ENCODE measurements at regions not wholly inside any gene's neighbourhood (a gene's known extent, or its start where the extent isn't known, plus 50 kb on each side); places are given as distances from the start of the nearest gene placed in this dataset.

DNA sequence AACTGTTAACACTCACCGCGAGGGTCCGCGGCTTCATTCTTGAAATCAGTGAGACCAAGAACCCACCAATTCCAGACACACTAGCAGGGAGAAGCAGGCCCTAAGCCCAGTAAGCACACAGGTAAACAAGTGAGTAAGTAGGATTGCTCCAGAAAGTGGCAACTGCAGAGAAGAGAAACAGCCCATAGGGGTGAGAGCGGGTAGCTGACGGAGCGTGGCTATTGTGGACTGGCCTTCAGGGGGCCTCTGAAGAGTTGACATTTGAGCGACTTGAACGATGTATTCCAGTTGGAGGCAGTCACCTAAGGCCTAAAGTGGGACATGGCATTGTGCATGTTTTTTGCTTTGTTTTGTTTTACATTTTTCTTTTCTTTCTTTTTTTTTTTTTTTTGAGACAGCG, 74.2 kb downstream of the TSPAN17 start:
- FAIRE-seq (no peak), DNase-seq (ENCODE audit: low read depth, low spot score) (no peak)
- no peak for TF ChIP-seq EZH2 (IDR thresholded peaks at IDR 0.05; ENCODE audit: low read length)
- TF ChIP-seq, protein P1, sequence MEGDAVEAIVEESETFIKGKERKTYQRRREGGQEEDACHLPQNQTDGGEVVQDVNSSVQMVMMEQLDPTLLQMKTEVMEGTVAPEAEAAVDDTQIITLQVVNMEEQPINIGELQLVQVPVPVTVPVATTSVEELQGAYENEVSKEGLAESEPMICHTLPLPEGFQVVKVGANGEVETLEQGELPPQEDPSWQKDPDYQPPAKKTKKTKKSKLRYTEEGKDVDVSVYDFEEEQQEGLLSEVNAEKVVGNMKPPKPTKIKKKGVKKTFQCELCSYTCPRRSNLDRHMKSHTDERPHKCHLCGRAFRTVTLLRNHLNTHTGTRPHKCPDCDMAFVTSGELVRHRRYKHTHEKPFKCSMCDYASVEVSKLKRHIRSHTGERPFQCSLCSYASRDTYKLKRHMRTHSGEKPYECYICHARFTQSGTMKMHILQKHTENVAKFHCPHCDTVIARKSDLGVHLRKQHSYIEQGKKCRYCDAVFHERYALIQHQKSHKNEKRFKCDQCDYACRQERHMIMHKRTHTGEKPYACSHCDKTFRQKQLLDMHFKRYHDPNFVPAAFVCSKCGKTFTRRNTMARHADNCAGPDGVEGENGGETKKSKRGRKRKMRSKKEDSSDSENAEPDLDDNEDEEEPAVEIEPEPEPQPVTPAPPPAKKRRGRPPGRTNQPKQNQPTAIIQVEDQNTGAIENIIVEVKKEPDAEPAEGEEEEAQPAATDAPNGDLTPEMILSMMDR (optimal IDR thresholded peaks at IDR 0.05 in 1 of 3, IDR thresholded peaks at IDR 0.05 in 1 of 3, conservative IDR thresholded peaks at IDR 0.05 in 1 of 3; ENCODE audit: extremely low read depth in 1 of 3, insufficient read depth in 2 of 3, low read length in 3 of 3): no peak
- dilution Hi-C loops (cut with MboI; ENCODE audit: extremely low pct_ligation_motif_present, low sequenced_read_pairs): no loop called here
- H4K20me1 ChIP-seq (ENCODE audit: control insufficient read depth, extremely low read depth, insufficient read depth, low read length): no peaks in the 10 kb centered on the region
- no peaks in the 10 kb centered on the region for H3K4me1 ChIP-seq (ENCODE audit: control insufficient read depth, extremely low read depth, insufficient read depth, low read length)
- H3K27ac ChIP-seq (ENCODE audit: control insufficient read depth, insufficient read depth, low read length): no peak overlapping the region
- H3K36me3 ChIP-seq (ENCODE audit: control insufficient read depth in 2 of 2, extremely low read depth in 1 of 2, insufficient read depth in 2 of 2, low read length in 2 of 2): no peaks in the 10 kb centered on the region
- H3K9ac ChIP-seq (ENCODE audit: control insufficient read depth, extremely low read depth, insufficient read depth, low read length): no peak overlapping the region
- H3K79me2 ChIP-seq (ENCODE audit: control insufficient read depth, insufficient read depth, low read length): no peaks in the 10 kb centered on the region
- H3K9me1 ChIP-seq (ENCODE audit: control insufficient read depth, extremely low read depth, insufficient read depth, low read length): no peaks in the 10 kb centered on the region
- no peak overlapping the region for H3K4me3 ChIP-seq (ENCODE audit: control insufficient read depth in 2 of 3, extremely low read depth in 1 of 3, insufficient read depth in 2 of 3, low read depth in 1 of 3, low read length in 3 of 3)
- no peaks in the 10 kb centered on the region for H3K9me3 ChIP-seq (ENCODE audit: control insufficient read depth, low read depth, low read length)
- no peak overlapping the region for H3K4me2 ChIP-seq (ENCODE audit: control insufficient read depth, extremely low read depth, insufficient read depth, low read depth, low read length)
- no peak overlapping the region for H2AFZ ChIP-seq (ENCODE audit: control insufficient read depth, low read length)
- H3K27me3 ChIP-seq (ENCODE audit: control insufficient read depth, extremely low read depth, insufficient read depth, low read length): peaks cover 36% of the 10 kb centered on the region

- TF ChIP-seq, protein P1 (optimal IDR thresholded peaks at IDR 0.05 in 1 of 3, IDR thresholded peaks at IDR 0.05 in 1 of 3, conservative IDR thresholded peaks at IDR 0.05 in 1 of 3; ENCODE audit: extremely low read depth in 1 of 3, insufficient read depth in 2 of 3, low read length in 3 of 3): no peak
- TF ChIP-seq EZH2 (IDR thresholded peaks at IDR 0.05; ENCODE audit: low read length): no peak
- Histone ChIP-seq H3K4me3 (ENCODE audit: control insufficient read depth in 2 of 3, extremely low read depth in 1 of 3, insufficient read depth in 2 of 3, low read depth in 1 of 3, low read length in 3 of 3) (no peak overlapping the region), H2AFZ (ENCODE audit: control insufficient read depth, low read length) (no peak overlapping the region), H3K36me3 (ENCODE audit: control insufficient read depth in 2 of 2, extremely low read depth in 1 of 2, insufficient read depth in 2 of 2, low read length in 2 of 2) (no peaks in the 10 kb centered on the region), H3K9me1 (ENCODE audit: control insufficient read depth, extremely low read depth, insufficient read depth, low read length) (no peaks in the 10 kb centered on the region), H4K20me1 (ENCODE audit: control insufficient read depth, extremely low read depth, insufficient read depth, low read length) (no peaks in the 10 kb centered on the region), H3K27me3 (ENCODE audit: control insufficient read depth, extremely low read depth, insufficient read depth, low read length) (peaks cover 37% of the 10 kb centered on the region), H3K27ac (ENCODE audit: control insufficient read depth, insufficient read depth, low read length) (no peak overlapping the region), H3K4me1 (ENCODE audit: control insufficient read depth, extremely low read depth, insufficient read depth, low read length) (no peaks in the 10 kb centered on the region), H3K9ac (ENCODE audit: control insufficient read depth, extremely low read depth, insufficient read depth, low read length) (no peak overlapping the region), H3K79me2 (ENCODE audit: control insufficient read depth, insufficient read depth, low read length) (no peaks in the 10 kb centered on the region), H3K9me3 (ENCODE audit: control insufficient read depth, low read depth, low read length) (no peaks in the 10 kb centered on the region), H3K4me2 (ENCODE audit: control insufficient read depth, extremely low read depth, insufficient read depth, low read depth, low read length) (no peak overlapping the region)
- no peak for DNase-seq (ENCODE audit: low read depth, low spot score)
- FAIRE-seq: no peak
- dilution Hi-C loops (cut with MboI; ENCODE audit: extremely low pct_ligation_motif_present, low sequenced_read_pairs): no loop called here
Measured at GRCh38 chr5:176722757-176723156, 75.5 kb downstream of the TSPAN17 start.

All from keratinocyte (primary cell).